ENCODE measurements at regions not wholly inside any gene's neighbourhood (a gene's known extent, or its start where the extent isn't known, plus 50 kb on each side); places are given as distances from the start of the nearest gene placed in this dataset.
A peak's percentile ranks its signal among the peaks of the same experiment; 100 is the strongest.

DNA sequence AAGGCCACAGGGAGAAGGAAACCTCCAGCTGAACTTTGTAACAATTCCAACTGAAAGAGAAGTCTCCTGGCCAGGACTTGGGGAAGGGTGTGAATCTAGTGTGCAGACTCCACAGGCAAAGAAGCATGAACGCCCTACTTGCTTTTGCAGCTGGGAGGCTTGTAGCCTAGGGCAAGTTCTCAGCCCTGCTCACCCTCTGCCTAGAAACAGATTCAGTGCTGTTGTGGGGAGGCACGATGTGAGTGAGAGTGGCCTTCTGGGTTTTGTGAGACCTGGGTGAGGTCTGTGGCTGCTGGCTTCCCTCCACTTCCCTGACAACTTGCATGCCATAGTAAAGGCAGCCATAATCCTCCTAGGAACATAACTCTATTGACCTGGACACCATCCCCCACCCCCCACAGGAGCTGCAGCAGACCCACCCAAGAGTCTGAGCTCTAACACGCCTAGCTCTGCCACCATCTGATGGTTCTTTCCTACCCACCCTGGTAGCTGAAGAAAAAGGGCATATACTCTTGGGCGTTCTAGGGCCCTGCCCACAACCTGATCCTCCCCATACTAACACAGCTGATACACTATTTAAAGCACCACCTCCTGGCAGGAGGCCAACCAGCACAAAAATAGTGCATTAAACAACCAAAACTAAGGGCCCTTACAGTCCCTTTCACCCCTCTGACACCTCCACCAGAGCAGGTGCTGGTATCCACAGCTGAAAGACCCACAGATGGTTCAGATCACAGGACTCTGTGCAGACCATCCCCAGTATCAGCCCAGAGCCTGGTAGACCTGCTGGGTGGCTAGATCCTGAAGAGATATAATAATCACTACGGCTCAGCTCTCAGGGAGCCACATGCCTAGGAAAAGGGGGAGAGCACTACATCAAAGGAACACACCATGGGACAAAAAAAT, 426.5 kb downstream of the IGSF11 start:
- ChIA-PET POLR2A (no interaction called here), CTCF (interaction anchor here (1.4 to 1.6 kb wide), 2 partner anchors 9 to 18 kb away, joined by 4 to 5 read pairs; no protein-coding TSS in a partner anchor)
- TF ChIP-seq, protein P1, sequence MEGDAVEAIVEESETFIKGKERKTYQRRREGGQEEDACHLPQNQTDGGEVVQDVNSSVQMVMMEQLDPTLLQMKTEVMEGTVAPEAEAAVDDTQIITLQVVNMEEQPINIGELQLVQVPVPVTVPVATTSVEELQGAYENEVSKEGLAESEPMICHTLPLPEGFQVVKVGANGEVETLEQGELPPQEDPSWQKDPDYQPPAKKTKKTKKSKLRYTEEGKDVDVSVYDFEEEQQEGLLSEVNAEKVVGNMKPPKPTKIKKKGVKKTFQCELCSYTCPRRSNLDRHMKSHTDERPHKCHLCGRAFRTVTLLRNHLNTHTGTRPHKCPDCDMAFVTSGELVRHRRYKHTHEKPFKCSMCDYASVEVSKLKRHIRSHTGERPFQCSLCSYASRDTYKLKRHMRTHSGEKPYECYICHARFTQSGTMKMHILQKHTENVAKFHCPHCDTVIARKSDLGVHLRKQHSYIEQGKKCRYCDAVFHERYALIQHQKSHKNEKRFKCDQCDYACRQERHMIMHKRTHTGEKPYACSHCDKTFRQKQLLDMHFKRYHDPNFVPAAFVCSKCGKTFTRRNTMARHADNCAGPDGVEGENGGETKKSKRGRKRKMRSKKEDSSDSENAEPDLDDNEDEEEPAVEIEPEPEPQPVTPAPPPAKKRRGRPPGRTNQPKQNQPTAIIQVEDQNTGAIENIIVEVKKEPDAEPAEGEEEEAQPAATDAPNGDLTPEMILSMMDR (IDR thresholded peaks at IDR 0.05; ENCODE audit: control extremely low read depth, extremely low read depth, low read depth, missing control alignments), result no peak
- no peak for DNase-seq (ENCODE audit: extremely low spot score)

DNA sequence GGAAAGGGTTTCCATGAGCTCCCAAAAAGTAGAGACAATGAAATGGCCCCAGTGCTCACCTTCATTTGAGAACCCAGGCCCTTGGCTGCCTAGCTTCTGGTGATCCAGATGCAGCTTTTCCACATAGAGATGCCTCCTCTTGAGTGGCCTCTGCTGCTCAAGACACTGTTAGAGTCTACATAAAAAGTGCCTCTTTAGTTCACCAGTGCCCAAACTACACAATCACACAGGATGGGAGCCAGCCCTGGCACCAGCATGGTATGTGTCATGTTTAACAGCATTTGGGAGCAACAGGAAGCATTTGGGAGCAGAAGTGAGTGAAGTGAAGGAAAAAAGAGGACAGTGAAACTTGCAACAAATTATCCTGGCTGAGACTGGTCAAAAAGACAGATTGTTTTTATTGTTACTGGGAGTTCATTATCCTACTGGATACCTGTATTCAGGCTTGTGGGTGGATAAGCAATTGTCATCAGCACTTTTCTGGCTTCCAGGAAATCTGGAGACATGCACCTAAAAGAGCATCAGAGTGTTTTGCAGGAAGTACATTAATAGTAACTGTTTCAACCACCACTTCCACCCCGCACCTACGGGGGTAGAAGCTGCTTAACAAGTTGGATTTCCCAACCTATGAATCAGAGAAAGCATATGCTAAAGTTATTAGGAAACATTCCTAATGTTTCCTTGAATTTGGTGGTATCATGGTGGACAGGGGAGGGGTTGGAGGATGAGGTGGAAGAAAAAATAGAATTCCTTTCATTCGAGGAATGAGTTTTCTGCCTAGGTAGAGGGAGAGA, 416.2 kb downstream of the IGSF11 start:
- DNase-seq (ENCODE audit: extremely low spot score), result no peak
- ChIA-PET POLR2A (no interaction called here), CTCF (interaction anchor here (0.9 to 1.2 kb wide), 2 partner anchors 8 to 10 kb away, joined by 4 read pairs; no protein-coding TSS in a partner anchor)
- TF ChIP-seq, protein P1 (IDR thresholded peaks at IDR 0.05; ENCODE audit: control extremely low read depth, extremely low read depth, low read depth, missing control alignments), result no peak

DNA sequence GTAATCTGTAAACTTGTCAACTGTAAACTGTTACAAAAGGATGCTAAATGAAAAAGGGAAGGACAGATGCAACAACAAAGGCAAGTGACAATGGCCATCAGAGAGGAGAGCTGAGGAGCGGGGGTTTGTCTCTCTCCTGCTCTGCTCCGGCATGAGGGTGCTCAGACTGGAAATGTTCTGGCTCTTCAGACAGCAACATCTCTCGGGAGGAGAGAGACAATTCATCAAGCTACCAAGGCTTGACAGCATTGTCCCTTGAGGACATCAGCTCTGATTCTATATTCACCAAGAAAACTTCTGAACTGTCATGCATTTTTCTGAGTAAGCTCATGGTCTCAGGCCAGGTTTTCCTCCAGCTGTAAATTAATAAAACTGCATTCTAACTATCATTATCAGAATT, 408.2 kb downstream of the IGSF11 start:
- TF ChIP-seq, protein P1 (IDR thresholded peaks at IDR 0.05; ENCODE audit: control extremely low read depth, extremely low read depth, low read depth, missing control alignments), result no peak
- no peak for DNase-seq (ENCODE audit: extremely low spot score)
- ChIA-PET CTCF (interaction anchor here (0.9 to 7.0 kb wide), 5 partner anchors 9 to 1856 kb away, joined by 3 to 45 read pairs (median 4); no protein-coding TSS in a partner anchor), POLR2A (no interaction called here)

DNA sequence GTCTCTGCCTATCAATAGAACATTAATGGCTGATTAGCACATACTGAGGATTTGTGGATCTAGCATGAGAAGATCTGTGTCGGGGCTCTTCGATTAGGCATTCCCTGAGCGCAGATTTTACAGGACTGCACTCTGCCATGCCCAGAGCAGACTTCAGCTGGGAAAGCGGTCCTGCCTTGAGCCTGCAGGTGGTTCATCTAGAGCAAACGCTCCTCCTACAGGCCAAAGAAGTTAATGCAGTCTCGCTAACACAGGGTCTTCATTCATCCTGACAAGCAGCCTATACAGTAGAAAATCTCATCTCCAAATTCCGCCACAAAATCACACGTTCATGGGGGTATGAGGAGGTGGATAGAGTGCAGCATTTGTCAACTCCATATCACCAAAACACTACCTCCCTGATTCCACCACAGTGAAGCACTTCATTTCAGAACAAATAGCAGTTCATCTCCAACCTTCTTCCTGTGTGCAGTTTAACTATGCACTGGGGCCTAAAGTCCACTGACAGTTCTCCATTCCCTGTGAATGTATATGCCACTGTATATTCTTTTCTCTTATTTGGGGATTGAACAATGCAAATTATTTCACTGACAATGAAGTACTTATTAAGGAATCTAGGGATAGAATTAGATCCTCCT, 405.8 kb downstream of the IGSF11 start:
- TF ChIP-seq, protein P1 (IDR thresholded peaks at IDR 0.05; ENCODE audit: control extremely low read depth, extremely low read depth, low read depth, missing control alignments), result peak; percentile 75
- peak; percentile 56 for DNase-seq (ENCODE audit: extremely low spot score)
- ChIA-PET CTCF (interaction anchor here (0.8 to 7.0 kb wide), 9 partner anchors 9 to 1858 kb away, joined by 3 to 45 read pairs (median 3); no protein-coding TSS in a partner anchor), POLR2A (no interaction called here)

DNA sequence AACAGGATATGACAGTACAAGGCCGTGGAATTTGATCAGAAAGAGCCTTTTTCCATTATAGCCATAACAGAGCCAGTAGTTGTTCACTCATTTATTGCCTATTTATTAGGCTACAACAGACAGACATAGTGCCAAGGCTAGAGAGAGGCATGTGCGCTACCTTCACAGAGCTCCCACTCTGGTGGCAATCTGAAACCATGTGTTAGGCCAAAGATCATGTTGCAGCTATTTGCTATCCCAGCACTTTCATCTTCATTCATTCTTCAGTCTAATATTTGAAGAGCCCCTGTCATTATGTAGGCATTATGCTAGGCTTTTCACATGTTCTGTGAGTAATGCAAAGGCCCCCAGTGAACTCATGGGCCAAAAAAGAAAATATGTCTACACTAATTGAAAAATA, 404.8 kb downstream of the IGSF11 start:
- no peak for DNase-seq (ENCODE audit: extremely low spot score)
- CTCF ChIA-PET, result interaction anchor here (0.8 to 7.0 kb wide), 10 partner anchors 8 to 1859 kb away, joined by 3 to 45 read pairs (median 3); no protein-coding TSS in a partner anchor
- TF ChIP-seq, protein P1 (IDR thresholded peaks at IDR 0.05; ENCODE audit: control extremely low read depth, extremely low read depth, low read depth, missing control alignments), result no peak
- POLR2A ChIA-PET, result no interaction called here

DNA sequence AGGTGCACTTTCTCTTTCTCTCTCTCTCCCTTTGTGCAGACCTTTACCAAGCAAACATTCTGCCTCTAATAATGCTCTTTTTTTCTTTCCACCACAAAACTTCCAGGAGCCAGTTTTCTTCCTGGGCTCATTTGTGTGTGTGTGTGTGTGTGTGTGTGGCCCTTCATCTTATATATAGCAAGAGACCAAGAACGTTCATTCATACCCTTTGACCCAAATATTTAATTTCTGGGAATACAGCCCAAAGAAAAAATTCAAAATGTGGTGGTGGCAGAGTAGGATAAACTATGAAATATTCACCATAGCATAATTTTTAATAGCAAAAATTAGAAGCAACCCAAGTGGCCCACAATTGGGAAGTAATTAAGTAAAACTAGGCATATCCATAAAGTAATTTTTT, 398.9 kb downstream of the IGSF11 start:
- TF ChIP-seq, protein P1 (IDR thresholded peaks at IDR 0.05; ENCODE audit: control extremely low read depth, extremely low read depth, low read depth, missing control alignments), result no peak
- no peak for DNase-seq (ENCODE audit: extremely low spot score)
- ChIA-PET POLR2A (no interaction called here), CTCF (no interaction called here)
